WTC11 (cell line): ENCODE measurements at regions not wholly inside any gene's neighbourhood (a gene's known extent, or its start where the extent isn't known, plus 50 kb on each side); places are given as distances from the start of the nearest gene placed in this dataset.

Source experiments
- E2F5 ChIP-seq: sonication (generic); formaldehyde crosslinking; IDR thresholded peaks from 2 replicates; pipeline ENCODE4 v1.8.1; 2022; ENCODE audit warnings: mild to moderate bottlenecking, moderate library complexity, missing genetic modification reagents
- KAT7 ChIP-seq: sonication (generic); formaldehyde crosslinking; IDR thresholded peaks from 2 replicates; pipeline ENCODE4 v1.8.1; 2023; ENCODE audit warnings: missing genetic modification reagents, mild to moderate bottlenecking, borderline replicate concordance
- MAX ChIP-seq: sonication (generic); formaldehyde crosslinking; IDR thresholded peaks from 2 replicates; pipeline ENCODE4 v1.8.0; 2022; ENCODE audit warnings: mild to moderate bottlenecking, missing genetic modification reagents
- NR1H2 ChIP-seq: sonication (generic); formaldehyde crosslinking; IDR thresholded peaks from 2 replicates; pipeline ENCODE4 v1.9.0; 2021; ENCODE audit warnings: mild to moderate bottlenecking, moderate library complexity, missing genetic modification reagents
- USF2 ChIP-seq: sonication (generic); formaldehyde crosslinking; IDR thresholded peaks from 2 replicates; pipeline ENCODE4 v1.8.1; 2023; ENCODE audit warnings: mild to moderate bottlenecking, missing genetic modification reagents, moderate library complexity
- TF ChIP-seq, protein P1 (sequence below): fragments of 200-600 bp; IDR thresholded peaks from 2 replicates; pipeline ENCODE4 v1.8.0; 2022; ENCODE audit warnings: antibody characterized with exemption

DNA sequence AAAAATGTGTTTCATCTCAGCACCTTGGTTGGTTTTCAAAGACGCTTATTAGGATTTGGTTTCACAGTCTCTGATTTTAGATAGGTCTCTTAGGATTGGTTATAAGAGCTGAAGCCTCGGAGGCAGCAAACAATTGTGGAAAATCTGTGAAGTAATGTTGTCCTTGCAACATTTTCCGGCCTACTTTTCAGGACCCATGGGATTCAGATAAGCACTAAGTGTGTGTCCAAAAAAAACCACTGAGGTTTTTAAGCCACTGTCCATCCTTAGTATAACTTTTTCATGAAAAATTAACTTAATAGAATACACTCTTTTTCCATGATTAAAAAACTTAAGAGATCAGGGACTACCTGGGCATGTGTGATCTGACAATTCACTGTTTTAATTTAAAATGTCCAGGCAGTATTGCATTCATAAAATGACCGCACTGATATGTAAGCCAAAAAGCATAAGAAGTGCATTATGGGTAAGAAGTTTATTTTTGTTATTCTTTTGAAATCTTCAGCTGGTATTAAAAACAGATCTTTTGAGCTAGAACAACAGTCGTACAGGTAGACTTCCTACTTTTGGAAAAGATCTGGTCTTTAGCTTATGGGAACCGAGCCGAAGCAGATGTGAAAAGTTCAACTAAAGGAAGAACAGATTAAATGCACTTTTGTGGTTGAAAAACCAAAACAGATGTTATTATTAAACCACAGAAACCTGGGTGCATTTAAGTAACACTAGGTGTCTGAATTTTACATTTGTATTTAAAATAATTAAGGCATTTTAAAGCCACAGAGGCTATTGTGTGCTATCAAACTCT lies 479.4 kb upstream of the ZEB2 start:
- TF ChIP-seq, protein P1, sequence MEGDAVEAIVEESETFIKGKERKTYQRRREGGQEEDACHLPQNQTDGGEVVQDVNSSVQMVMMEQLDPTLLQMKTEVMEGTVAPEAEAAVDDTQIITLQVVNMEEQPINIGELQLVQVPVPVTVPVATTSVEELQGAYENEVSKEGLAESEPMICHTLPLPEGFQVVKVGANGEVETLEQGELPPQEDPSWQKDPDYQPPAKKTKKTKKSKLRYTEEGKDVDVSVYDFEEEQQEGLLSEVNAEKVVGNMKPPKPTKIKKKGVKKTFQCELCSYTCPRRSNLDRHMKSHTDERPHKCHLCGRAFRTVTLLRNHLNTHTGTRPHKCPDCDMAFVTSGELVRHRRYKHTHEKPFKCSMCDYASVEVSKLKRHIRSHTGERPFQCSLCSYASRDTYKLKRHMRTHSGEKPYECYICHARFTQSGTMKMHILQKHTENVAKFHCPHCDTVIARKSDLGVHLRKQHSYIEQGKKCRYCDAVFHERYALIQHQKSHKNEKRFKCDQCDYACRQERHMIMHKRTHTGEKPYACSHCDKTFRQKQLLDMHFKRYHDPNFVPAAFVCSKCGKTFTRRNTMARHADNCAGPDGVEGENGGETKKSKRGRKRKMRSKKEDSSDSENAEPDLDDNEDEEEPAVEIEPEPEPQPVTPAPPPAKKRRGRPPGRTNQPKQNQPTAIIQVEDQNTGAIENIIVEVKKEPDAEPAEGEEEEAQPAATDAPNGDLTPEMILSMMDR = no peak
- TF ChIP-seq E2F5 = no peak
- TF ChIP-seq KAT7 = no peak
- TF ChIP-seq MAX (CRISPR knock-in tag) = no peak
- no peak for TF ChIP-seq USF2 (CRISPR knock-in tag)
- TF ChIP-seq NR1H2 (CRISPR knock-in tag) = no peak
